Mesenchymal stem cell (in vitro differentiated cells and primary cell): ENCODE measurements at regions not wholly inside any gene's neighbourhood (a gene's known extent, or its start where the extent isn't known, plus 50 kb on each side); places are given as distances from the start of the nearest gene placed in this dataset.

Source experiments
- DNase-seq: peaks from one replicate; pipeline ENCODE4 v3.0.0-alpha.2; 2013
- H2AFZ ChIP-seq: one replicate; pipeline ENCODE4 v1.6.1; 2013; ENCODE audit warnings: low read depth, mild to moderate bottlenecking, control low read depth, inconsistent platforms, low read length, moderate library complexity
- H2AK5ac ChIP-seq: 2 replicates; pipeline ENCODE4 v1.6.1; 2013; ENCODE audit warnings: low read length, moderate library complexity, mild to moderate bottlenecking, inconsistent platforms; ENCODE audit not compliant: severe bottlenecking
- H2BK120ac ChIP-seq: one replicate; pipeline ENCODE4 v1.6.1; 2013; ENCODE audit warnings: low read depth, mild to moderate bottlenecking, inconsistent platforms, low read length, moderate library complexity
- H2BK12ac ChIP-seq, 2 experiments: one replicate each; pipeline ENCODE4 v1.6.1; 2013; ENCODE audit warnings: inconsistent platforms in 2 of 2, low read length in 2 of 2, mild to moderate bottlenecking in 2 of 2, moderate library complexity in 2 of 2, control low read depth in 1 of 2
- H2BK15ac ChIP-seq: one replicate; pipeline ENCODE4 v1.6.1; 2013; ENCODE audit warnings: mild to moderate bottlenecking, low read depth, inconsistent platforms; ENCODE audit not compliant: poor library complexity, severe bottlenecking
- H2BK5ac ChIP-seq: 2 replicates; pipeline ENCODE4 v1.6.1; 2013; ENCODE audit warnings: low read depth, mild to moderate bottlenecking, low read length, control low read depth, inconsistent platforms; ENCODE audit not compliant: poor library complexity, severe bottlenecking
- H3K14ac ChIP-seq, 2 experiments: one replicate each; pipeline ENCODE4 v1.6.1; 2013; ENCODE audit warnings: inconsistent platforms in 2 of 2, low read length in 2 of 2, control low read depth in 1 of 2, mild to moderate bottlenecking in 1 of 2, moderate library complexity in 1 of 2
- H3K18ac ChIP-seq, 2 experiments: one replicate each; pipeline ENCODE4 v1.6.1; 2013; ENCODE audit warnings: inconsistent platforms in 2 of 2, low read length in 2 of 2, control low read depth in 1 of 2, low read depth in 1 of 2, mild to moderate bottlenecking in 1 of 2
- H3K23ac ChIP-seq, 2 experiments: one replicate each; pipeline ENCODE4 v1.6.1; 2013; ENCODE audit warnings: inconsistent platforms in 2 of 2, low read length in 2 of 2, mild to moderate bottlenecking in 2 of 2, moderate library complexity in 2 of 2, control low read depth in 1 of 2
- H3K27ac ChIP-seq: 2 replicates; pipeline ENCODE4 v1.5.1; 2013; ENCODE audit warnings: mild to moderate bottlenecking, moderate library complexity, low read length, control low read depth, inconsistent platforms; ENCODE audit not compliant: poor library complexity, severe bottlenecking
- H3K27me3 ChIP-seq, 2 experiments: 2 replicates each; pipeline versions ENCODE4 v1.6.1 to v1.7.0; 2013; ENCODE audit warnings: low read length in 2 of 2, mild to moderate bottlenecking in 2 of 2, moderate library complexity in 2 of 2, control low read depth in 1 of 2, inconsistent platforms in 1 of 2; ENCODE audit not compliant: control insufficient read depth in 1 of 2, insufficient read depth in 1 of 2
- H3K36me3 ChIP-seq, 2 experiments: 2 replicates each; pipeline versions ENCODE4 v1.6.1 to v1.7.0; 2013; ENCODE audit warnings: low read length in 2 of 2, control low read depth in 1 of 2, inconsistent platforms in 1 of 2, low read depth in 1 of 2, mild to moderate bottlenecking in 1 of 2; ENCODE audit not compliant: insufficient read depth in 2 of 2, control insufficient read depth in 1 of 2
- H3K4ac ChIP-seq, 2 experiments: one replicate each; pipeline ENCODE4 v1.6.1; 2013; ENCODE audit warnings: inconsistent platforms in 2 of 2, low read length in 2 of 2, mild to moderate bottlenecking in 2 of 2, moderate library complexity in 2 of 2, control low read depth in 1 of 2, low read depth in 1 of 2
- H3K4me1 ChIP-seq: 2 replicates; pipeline ENCODE4 v1.6.1; 2013; ENCODE audit warnings: low read depth, low read length, control low read depth; ENCODE audit not compliant: control insufficient read depth, insufficient read depth
- H3K4me2 ChIP-seq: 2 replicates; pipeline ENCODE4 v1.6.1; 2013; ENCODE audit warnings: low read length, mild to moderate bottlenecking, inconsistent platforms; ENCODE audit not compliant: poor library complexity, severe bottlenecking
- H3K4me3 ChIP-seq, 2 experiments: 2 replicates each; pipeline versions ENCODE4 v1.5.1 to v1.7.0; 2013; ENCODE audit warnings: low read length in 2 of 2, mild to moderate bottlenecking in 2 of 2, control low read depth in 1 of 2, low read depth in 1 of 2; ENCODE audit not compliant: insufficient read depth in 1 of 2
- H3K79me1 ChIP-seq: replicated peaks from 2 replicates; pipeline ENCODE4 v1.6.1; 2013; ENCODE audit warnings: mild to moderate bottlenecking, control low read depth, low read length, inconsistent platforms; ENCODE audit not compliant: poor library complexity, severe bottlenecking
- H3K9ac ChIP-seq: 2 replicates; pipeline ENCODE4 v1.7.0; 2013; ENCODE audit warnings: mild to moderate bottlenecking, low read length, moderate library complexity
- H3K9me3 ChIP-seq: 2 replicates; pipeline ENCODE4 v1.7.0; 2013; ENCODE audit warnings: mild to moderate bottlenecking, low read length; ENCODE audit not compliant: control insufficient read depth
- H4K8ac ChIP-seq: one replicate; pipeline ENCODE4 v1.6.1; 2013; ENCODE audit warnings: inconsistent platforms, mild to moderate bottlenecking, low read length, moderate library complexity
- H4K91ac ChIP-seq: one replicate; pipeline ENCODE4 v1.6.1; 2013; ENCODE audit warnings: mild to moderate bottlenecking, low read length, inconsistent platforms
- WGBS: methylation state at CpG from one replicate; pipeline ENCODE4 v1.1.7; 2013; ENCODE audit warnings: mixed read lengths; 5-methylcytosine and 5-hydroxymethylcytosine counted together

GRCh38 chr14:40221428-40221827 is 789.2 kb upstream of the FBXO33 start:
- no peaks in the 10 kb centered on the region for H3K79me1 ChIP-seq
- no peak overlapping the region for H4K8ac ChIP-seq
- H3K36me3 ChIP-seq = no peaks in the 10 kb centered on the region
- H2AK5ac ChIP-seq = no peak overlapping the region
- H2BK120ac ChIP-seq = no peak overlapping the region
- H3K4me1 ChIP-seq = no peaks in the 10 kb centered on the region
- no peak for DNase-seq
- H3K9ac ChIP-seq = no peak overlapping the region
- H3K4me2 ChIP-seq = no peak overlapping the region
- H2BK15ac ChIP-seq = no peak overlapping the region
- no peak overlapping the region for H3K23ac ChIP-seq
- H2BK5ac ChIP-seq = no peak overlapping the region
- H3K4ac ChIP-seq = no peak overlapping the region
- H3K9me3 ChIP-seq = no peaks in the 10 kb centered on the region
- H4K91ac ChIP-seq = no peak overlapping the region
- no peak overlapping the region for H2AFZ ChIP-seq
- H3K4me3 ChIP-seq = no peak overlapping the region
- no peak overlapping the region for H3K18ac ChIP-seq
- no peak overlapping the region for H2BK12ac ChIP-seq
- H3K27me3 ChIP-seq = no peaks in the 10 kb centered on the region
- H3K14ac ChIP-seq = no peak overlapping the region
- H3K27ac ChIP-seq = no peak overlapping the region

GRCh38 chr14:40219032-40219431 is 786.8 kb upstream of the FBXO33 start:
- no peak overlapping the region for H4K8ac ChIP-seq
- H3K4me3 ChIP-seq = no peak overlapping the region
- H3K4ac ChIP-seq = no peak overlapping the region
- no peaks in the 10 kb centered on the region for H3K27me3 ChIP-seq
- H3K23ac ChIP-seq = no peak overlapping the region
- H2BK5ac ChIP-seq = no peak overlapping the region
- no peak overlapping the region for H2BK120ac ChIP-seq
- no peak for DNase-seq
- H4K91ac ChIP-seq = no peak overlapping the region
- no peak overlapping the region for H2BK12ac ChIP-seq
- H3K9ac ChIP-seq = no peak overlapping the region
- no peak overlapping the region for H2AK5ac ChIP-seq
- no peak overlapping the region for H3K27ac ChIP-seq
- H2BK15ac ChIP-seq = no peak overlapping the region
- no peaks in the 10 kb centered on the region for H3K9me3 ChIP-seq
- no peaks in the 10 kb centered on the region for H3K79me1 ChIP-seq
- H3K36me3 ChIP-seq = no peaks in the 10 kb centered on the region
- H3K4me1 ChIP-seq = no peaks in the 10 kb centered on the region
- H3K18ac ChIP-seq = no peak overlapping the region
- no peak overlapping the region for H2AFZ ChIP-seq
- H3K4me2 ChIP-seq = no peak overlapping the region
- whole genome bisulfite sequencing = 98% methylated on average over 3 of the region's 3 CpGs
- no peak overlapping the region for H3K14ac ChIP-seq

GRCh38 chr14:40218282-40218941 is 786.2 kb upstream of the FBXO33 start:
- Histone ChIP-seq H3K27me3 (no peaks in the 10 kb centered on the region), H4K8ac (no peak overlapping the region), H2BK5ac (no peak overlapping the region), H2BK15ac (no peak overlapping the region), H3K4me3 (no peak overlapping the region), H2AFZ (no peak overlapping the region), H3K36me3 (no peaks in the 10 kb centered on the region), H3K79me1 (no peaks in the 10 kb centered on the region), H3K27ac (no peak overlapping the region), H4K91ac (no peak overlapping the region), H3K9me3 (no peaks in the 10 kb centered on the region), H3K4me2 (no peak overlapping the region), H3K14ac (no peak overlapping the region), H3K4ac (no peak overlapping the region), H2BK120ac (no peak overlapping the region), H2BK12ac (no peak overlapping the region), H3K18ac (no peak overlapping the region), H3K4me1 (no peaks in the 10 kb centered on the region), H3K23ac (no peak overlapping the region), H2AK5ac (no peak overlapping the region), H3K9ac (no peak overlapping the region)
- no peak for DNase-seq
- 93% methylated on average over 5 of the region's 6 CpGs for WGBS

- H3K27me3 ChIP-seq = no peaks in the 10 kb centered on the region
- H2AK5ac ChIP-seq = no peak overlapping the region
- no peak overlapping the region for H4K8ac ChIP-seq
- H3K23ac ChIP-seq = no peak overlapping the region
- no peak overlapping the region for H3K4ac ChIP-seq
- H2BK12ac ChIP-seq = no peak overlapping the region
- H3K9ac ChIP-seq = no peak overlapping the region
- H3K36me3 ChIP-seq = no peaks in the 10 kb centered on the region
- H3K4me3 ChIP-seq = no peak overlapping the region
- H2BK120ac ChIP-seq = no peak overlapping the region
- H3K9me3 ChIP-seq = no peaks in the 10 kb centered on the region
- H3K4me2 ChIP-seq = no peak overlapping the region
- H2BK15ac ChIP-seq = no peak overlapping the region
- no peak overlapping the region for H4K91ac ChIP-seq
- no peak for DNase-seq
- H3K4me1 ChIP-seq = no peaks in the 10 kb centered on the region
- no peak overlapping the region for H2BK5ac ChIP-seq
- 93% methylated on average over 18 of the region's 22 CpGs for WGBS
- H3K79me1 ChIP-seq = no peaks in the 10 kb centered on the region
- H3K14ac ChIP-seq = no peak overlapping the region
- no peak overlapping the region for H3K18ac ChIP-seq
- H3K27ac ChIP-seq = no peak overlapping the region
- H2AFZ ChIP-seq = no peak overlapping the region
Observed at GRCh38 chr14:40216976-40217375, 784.7 kb upstream of the FBXO33 start.
